H1 (cell line): ENCODE measurements at regions not wholly inside any gene's neighbourhood (a gene's known extent, or its start where the extent isn't known, plus 50 kb on each side); places are given as distances from the start of the nearest gene placed in this dataset.

Experiments used
- CTCF ChIA-PET: fragments of 300-600 bp; sonication (Branson Sonifier 250); formaldehyde crosslinking; loops from one replicate; lab custom pipeline; 2021; ENCODE audit not compliant: partially characterized antibody; lab: Charles Lee
- POLR2A ChIA-PET: fragments of 300-600 bp; sonication (Branson Sonifier 250); formaldehyde crosslinking; loops from one replicate; lab custom pipeline; 2021; ENCODE audit warnings: inconsistent platforms; ENCODE audit not compliant: partially characterized antibody; lab: Charles Lee
- DNase-seq, 2 experiments: peaks; one replicate each; pipeline versions ENCODE4 v3.0.0 to v3.0.0-alpha.2; 2010 to 2022; ENCODE audit warnings: low spot score in 2 of 2, low read depth in 1 of 2, mixed read lengths in 1 of 2
- FAIRE-seq: peaks from 2 replicates; lab custom pipeline; 2011; peaks lifted over from hg19 to GRCh38; lab: Jason Lieb, UNC
- H2AFZ ChIP-seq: 2 replicates; pipeline ENCODE4 v1.8.1; 2012; ENCODE audit warnings: low read length, inconsistent platforms
- H2AK5ac ChIP-seq: 2 replicates; pipeline ENCODE4 v1.6.1; 2013; ENCODE audit warnings: low read depth, low read length
- H2BK120ac ChIP-seq: replicated peaks from 2 replicates; pipeline ENCODE3; 2013; ENCODE audit warnings: low read depth, low read length, inconsistent platforms
- H2BK12ac ChIP-seq: 2 replicates; pipeline ENCODE4 v1.6.1; 2013; ENCODE audit warnings: low read depth, low read length
- H2BK15ac ChIP-seq: 2 replicates; pipeline ENCODE4 v1.6.1; 2013; ENCODE audit warnings: low read length
- H2BK20ac ChIP-seq: 2 replicates; pipeline ENCODE4 v1.6.1; 2013; ENCODE audit warnings: low read length
- H2BK5ac ChIP-seq: 2 replicates; pipeline ENCODE4 v1.6.1; 2013; ENCODE audit warnings: low read depth, low read length
- H3K14ac ChIP-seq: 2 replicates; pipeline ENCODE4 v1.6.1; 2013; ENCODE audit warnings: inconsistent platforms; ENCODE audit not compliant: insufficient read length
- H3K18ac ChIP-seq: 2 replicates; pipeline ENCODE4 v1.6.1; 2013; ENCODE audit warnings: low read length; ENCODE audit errors: extremely low read depth
- H3K23ac ChIP-seq: 2 replicates; pipeline ENCODE4 v1.6.1; 2013; ENCODE audit warnings: inconsistent platforms; ENCODE audit not compliant: insufficient read length
- H3K23me2 ChIP-seq: 2 replicates; pipeline ENCODE4 v1.6.1; 2013; ENCODE audit warnings: low read depth, low read length
- H3K27ac ChIP-seq: 2 replicates; pipeline ENCODE4 v1.6.1; 2011; ENCODE audit warnings: low read depth, low read length, inconsistent platforms
- H3K27me3 ChIP-seq, 4 experiments: replicated peaks in 1 of 4; 1 replicate in 1 of 4; 2 replicates in 3 of 4; pipeline versions ENCODE4 v1.6.1 to v1.8.1; 2011 to 2013; ENCODE audit warnings: low read length in 3 of 4, mild to moderate bottlenecking in 3 of 4, inconsistent platforms in 2 of 4, mixed read lengths in 2 of 4, moderate library complexity in 1 of 4; ENCODE audit not compliant: control insufficient read depth in 3 of 4, insufficient read depth in 3 of 4; ENCODE audit errors: extremely low read depth in 1 of 4
- H3K36me3 ChIP-seq, 4 experiments: 2 replicates each; pipeline versions ENCODE4 v1.6.1 to v1.8.1; 2011 to 2013; ENCODE audit warnings: mild to moderate bottlenecking in 4 of 4, low read length in 3 of 4, moderate library complexity in 2 of 4, control low read depth in 1 of 4, inconsistent platforms in 1 of 4; ENCODE audit not compliant: insufficient read depth in 4 of 4, control insufficient read depth in 2 of 4
- H3K4ac ChIP-seq: replicated peaks from 2 replicates; pipeline ENCODE3; 2013; ENCODE audit warnings: low read length, low read depth, mixed read lengths, inconsistent platforms; ENCODE audit not compliant: insufficient read length
- H3K4me1 ChIP-seq, 4 experiments: replicated peaks in 1 of 4; 1 replicate in 1 of 4; 2 replicates in 3 of 4; pipeline versions ENCODE4 v1.6.1 to v1.8.1; 2011 to 2013; ENCODE audit warnings: low read length in 3 of 4, inconsistent platforms in 2 of 4, mixed read lengths in 1 of 4; ENCODE audit not compliant: insufficient read depth in 4 of 4, control insufficient read depth in 3 of 4
- H3K4me2 ChIP-seq, 2 experiments: 2 replicates each; pipeline versions ENCODE4 v1.6.1 to v1.8.1; 2011 to 2013; ENCODE audit warnings: low read depth in 2 of 2, low read length in 2 of 2, control low read depth in 1 of 2, inconsistent platforms in 1 of 2, mild to moderate bottlenecking in 1 of 2; ENCODE audit not compliant: insufficient read depth in 1 of 2
- H3K4me3 ChIP-seq, 4 experiments: fragments of 200-600, 300-600 bp in 1 of 4; sonication (generic), shearing (Covaris generic), sonication (Bioruptor Twin) in 1 of 4; 2 replicates each; pipeline versions ENCODE4 v1.5.1 to v1.8.1; 2011 to 2016; ENCODE audit warnings: low read length in 4 of 4, low read depth in 3 of 4, control low read depth in 2 of 4, inconsistent platforms in 2 of 4, mild to moderate bottlenecking in 2 of 4, mixed read lengths in 1 of 4, moderate library complexity in 1 of 4; ENCODE audit not compliant: insufficient read depth in 2 of 4; ENCODE audit errors: extremely low read depth in 1 of 4
- H3K56ac ChIP-seq: replicated peaks from 2 replicates; pipeline ENCODE3; 2013; ENCODE audit warnings: low read depth, mild to moderate bottlenecking, mixed read lengths, low read length, inconsistent platforms; ENCODE audit not compliant: insufficient read length
- H3K79me1 ChIP-seq: 2 replicates; pipeline ENCODE4 v1.6.1; 2013; ENCODE audit warnings: low read depth, low read length, control low read depth
- H3K79me2 ChIP-seq, 2 experiments: 2 replicates each; pipeline versions ENCODE4 v1.6.1 to v1.8.1; 2012 to 2013; ENCODE audit warnings: low read length in 2 of 2, mild to moderate bottlenecking in 2 of 2, inconsistent platforms in 1 of 2; ENCODE audit not compliant: insufficient read depth in 2 of 2, control insufficient read depth in 1 of 2
- H3K9ac ChIP-seq, 4 experiments: replicated peaks in 1 of 4; 1 replicate in 1 of 4; 2 replicates in 3 of 4; pipeline versions ENCODE4 v1.6.1 to v1.8.1; 2011 to 2013; ENCODE audit warnings: low read depth in 3 of 4, low read length in 3 of 4, control low read depth in 2 of 4, mild to moderate bottlenecking in 2 of 4, moderate library complexity in 2 of 4, inconsistent platforms in 1 of 4; ENCODE audit errors: extremely low read depth in 1 of 4
- H3K9me3 ChIP-seq, 2 experiments: 2 replicates each; pipeline versions ENCODE4 v1.6.1 to v1.8.1; 2012 to 2013; ENCODE audit warnings: mild to moderate bottlenecking in 2 of 2, moderate library complexity in 2 of 2, control low read depth in 1 of 2, inconsistent platforms in 1 of 2, low read depth in 1 of 2, low read length in 1 of 2, mixed read lengths in 1 of 2; ENCODE audit not compliant: insufficient read depth in 2 of 2
- H4K20me1 ChIP-seq, 2 experiments: replicated peaks in 1 of 2; 2 replicates each; pipeline versions ENCODE3 to v1.8.1; 2011 to 2013; ENCODE audit warnings: inconsistent platforms in 2 of 2, low read length in 2 of 2, mild to moderate bottlenecking in 1 of 2; ENCODE audit not compliant: insufficient read depth in 2 of 2, control insufficient read depth in 1 of 2
- H4K5ac ChIP-seq: 2 replicates; pipeline ENCODE4 v1.6.1; 2013; ENCODE audit warnings: low read length, low read depth, mixed read lengths, inconsistent platforms; ENCODE audit not compliant: insufficient read length
- H4K8ac ChIP-seq: 2 replicates; pipeline ENCODE4 v1.8.0; 2013; ENCODE audit warnings: mild to moderate bottlenecking, moderate library complexity, low read length, inconsistent platforms; ENCODE audit not compliant: insufficient read depth; ENCODE audit errors: extremely low read depth
- H4K91ac ChIP-seq: replicated peaks from 2 replicates; pipeline ENCODE3; 2013; ENCODE audit warnings: low read length, mixed read lengths, inconsistent platforms; ENCODE audit not compliant: insufficient read length
- BACH1 ChIP-seq: IDR thresholded peaks from 2 replicates; pipeline ENCODE4 v1.6.1; 2012; ENCODE audit warnings: low read length, improper control_type of control experiment
- BCL11A ChIP-seq, 2 experiments: IDR thresholded peaks; one replicate each; pipeline ENCODE4 v1.6.1; 2011; ENCODE audit warnings: low read depth in 2 of 2, low read length in 2 of 2, mild to moderate bottlenecking in 2 of 2
- TCF12 ChIP-seq: IDR thresholded peaks from 2 replicates; pipeline ENCODE4 v1.6.1; 2011; ENCODE audit warnings: low read depth, mild to moderate bottlenecking, low read length
- TEAD4 ChIP-seq: IDR thresholded peaks from 2 replicates; pipeline ENCODE4 v1.6.1; 2012; ENCODE audit warnings: low read depth, low read length, inconsistent platforms, mixed read lengths
- WGBS, 2 experiments: shearing (Covaris generic) in 1 of 2; methylation state at CpG; one replicate each; pipeline versions ENCODE4 v1.1.6 to v1.1.7; 2013 to 2015; ENCODE audit warnings: low lambda C conversion rate in 2 of 2, mixed read lengths in 2 of 2, inconsistent platforms in 1 of 2, low coverage in 1 of 2, missing lambda C conversion rate in 1 of 2; ENCODE audit not compliant: insufficient replicate concordance in 2 of 2, insufficient coverage in 1 of 2, insufficient read length in 1 of 2; ENCODE audit errors: extremely low coverage in 1 of 2, missing lambda C conversion rate in 1 of 2; 5-methylcytosine and 5-hydroxymethylcytosine counted together
- TF ChIP-seq, protein P1 (sequence below): IDR thresholded peaks from 2 replicates; pipeline ENCODE4 v1.6.1; 2012; ENCODE audit warnings: inconsistent platforms

DNA sequence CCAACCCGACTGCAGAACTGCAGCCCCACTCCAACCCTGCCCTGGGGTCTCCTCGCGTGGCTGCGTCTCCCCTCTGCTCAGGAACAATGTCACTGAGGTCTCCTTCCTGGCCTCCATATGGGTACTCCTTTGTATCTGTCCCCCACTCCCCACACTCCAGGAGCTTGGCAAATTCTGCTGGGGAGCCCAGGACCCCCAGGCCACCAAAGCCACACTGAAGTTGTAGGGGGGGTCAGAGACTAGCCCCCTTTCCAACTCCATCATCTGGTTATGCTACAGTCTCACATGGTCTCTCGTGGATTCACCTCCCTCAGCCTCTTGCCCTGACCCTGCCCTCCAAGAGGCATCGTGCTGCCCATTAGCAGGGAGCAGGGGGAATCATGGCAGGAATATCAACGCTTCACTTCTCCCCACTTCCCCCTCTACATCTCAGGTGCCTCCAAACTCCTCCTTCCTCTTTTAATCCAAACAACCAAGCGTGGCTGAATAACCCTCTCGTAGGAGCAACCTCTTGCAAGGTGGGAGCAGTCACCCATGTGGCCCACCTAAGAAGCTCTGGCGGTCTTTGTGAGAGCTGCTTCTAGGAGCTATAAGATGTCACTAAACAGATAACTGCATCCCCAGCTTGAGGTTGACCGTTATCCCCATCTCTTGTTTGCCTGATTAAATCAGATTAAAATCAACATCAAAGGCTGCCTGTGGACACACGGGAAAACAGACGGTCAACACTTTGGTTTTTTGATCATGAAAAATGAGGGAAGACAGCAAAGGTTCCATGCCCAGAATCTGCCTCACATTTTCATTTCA, 86.4 kb downstream of the MIS18A start:
- no peak overlapping the region for H3K23ac ChIP-seq
- no peaks in the 10 kb centered on the region for H3K23me2 ChIP-seq

More for the DNA sequence above, 86.4 kb downstream of the MIS18A start:
- Histone ChIP-seq H2BK15ac (no peak overlapping the region), H3K4me2 (no peak overlapping the region), H2AK5ac (no peak overlapping the region), H4K20me1 (no peaks in the 10 kb centered on the region), H3K4me1 (0 out of 7 replicates have a peak, but pooled peaks cover 0 to under 1% (median 0%) of the 10 kb centered on the region in 4 experiments), H3K56ac (no peak overlapping the region), H2BK5ac (no peak overlapping the region), H3K14ac (no peak overlapping the region), H3K79me1 (no peaks in the 10 kb centered on the region), H2BK20ac (no peak overlapping the region), H3K18ac (no peak overlapping the region), H3K9ac (no peak overlapping the region), H4K8ac (no peak overlapping the region), H3K27ac (no peak overlapping the region), H3K36me3 (no peaks in the 10 kb centered on the region), H3K9me3 (no peaks in the 10 kb centered on the region), H2BK12ac (no peak overlapping the region), H3K27me3 (no peaks in the 10 kb centered on the region)
- POLR2A ChIA-PET: no interaction called here
- TF ChIP-seq BACH1 (no peak), TCF12 (no peak), TEAD4 (no peak), BCL11A (IDR thresholded peaks at IDR 0.05; ENCODE audit: low read depth in 2 of 2, low read length in 2 of 2) (no peak)
- TF ChIP-seq, protein P1, sequence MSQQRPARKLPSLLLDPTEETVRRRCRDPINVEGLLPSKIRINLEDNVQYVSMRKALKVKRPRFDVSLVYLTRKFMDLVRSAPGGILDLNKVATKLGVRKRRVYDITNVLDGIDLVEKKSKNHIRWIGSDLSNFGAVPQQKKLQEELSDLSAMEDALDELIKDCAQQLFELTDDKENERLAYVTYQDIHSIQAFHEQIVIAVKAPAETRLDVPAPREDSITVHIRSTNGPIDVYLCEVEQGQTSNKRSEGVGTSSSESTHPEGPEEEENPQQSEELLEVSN: no peak
- TF ChIP-seq, all 59 proteins: peak for 0
- Histone ChIP-seq H3K4ac (no peak overlapping the region), H4K5ac (no peak overlapping the region), H3K79me2 (no peaks in the 10 kb centered on the region), H4K91ac (no peak overlapping the region), H2AFZ (no peak overlapping the region), H3K4me3 (no peak overlapping the region), H2BK120ac (no peak overlapping the region)
- WGBS, 2 experiments: 89% methylated on average over 13 of the region's 13 CpGs; no CpG with 5 or more reads in 1 of the 2 experiments
- DNase-seq (no peak), FAIRE-seq (no peak)
- CTCF ChIA-PET: interaction anchor here (0.6 kb wide), 1 partner anchor 11 kb away, joined by 8 read pairs; no protein-coding TSS in a partner anchor
